Left lung (tissue), 4 donors: ENCODE measurements at regions not wholly inside any gene's neighbourhood (a gene's known extent, or its start where the extent isn't known, plus 50 kb on each side); places are given as distances from the start of the nearest gene placed in this dataset.

ENCODE experiments used
- ATAC-seq: fragments of 200-7000 bp; cut with Tn5 transposase; one replicate; pipeline ENCODE4 v1.9.1; 2020; ENCODE audit warnings: moderate library complexity
- DNase-seq, 4 donors: peaks; one replicate each; pipeline ENCODE4 v3.0.0-alpha.2; 2013 to 2020
- H3K27ac ChIP-seq, 2 donors: fragments of 200-600 bp; sonication (generic) in 1 of 2; one replicate each; pipeline versions ENCODE4 v1.5.0 to v1.8.0; 2020 to 2021
- H3K27me3 ChIP-seq, 2 donors: fragments of 200-600 bp; sonication (generic) in 1 of 2; one replicate each; pipeline versions ENCODE4 v1.5.0 to v1.8.0; 2020 to 2021
- H3K36me3 ChIP-seq, 2 donors: fragments of 200-600 bp; sonication (generic) in 1 of 2; one replicate each; pipeline versions ENCODE4 v1.5.0 to v1.8.0; 2020 to 2021
- H3K4me1 ChIP-seq, 2 donors: fragments of 200-600 bp; one replicate each; pipeline ENCODE4 v1.8.0; 2021
- H3K4me3 ChIP-seq, 2 donors: fragments of 200-600 bp; sonication (generic) in 1 of 2; one replicate each; pipeline versions ENCODE4 v1.5.0 to v1.8.0; 2020 to 2021; ENCODE audit warnings: mild to moderate bottlenecking in 1 of 2
- H3K9me3 ChIP-seq, 2 donors: fragments of 200-600 bp; sonication (generic) in 1 of 2; one replicate each; pipeline versions ENCODE4 v1.5.0 to v1.8.0; 2020 to 2021
- intact Hi-C, 2 donors: fragments of 100-400 bp; cut with DNase I; formaldehyde crosslinking; loops; one replicate each; pipeline versions ENCODE4 v1.11.2 to v1.14.2; 2022
- TF ChIP-seq, protein P1 (sequence below), 2 donors: fragments of 200-600 bp; sonication (generic) in 1 of 2; IDR thresholded peaks; one replicate each; pipeline versions ENCODE4 v1.5.0 to v1.8.0; 2021; ENCODE audit warnings: antibody characterized with exemption in 2 of 2
- donor health status: DM: no; HTN: yes; CAD: no.
- donor health status: DM: no; HTN: no; CAD: no.

- Histone ChIP-seq H3K27ac (no peak overlapping the region), H3K4me3 (no peak overlapping the region), H3K27me3 (no peaks in the 10 kb centered on the region), H3K9me3 (peaks cover 0 to 7% of the 10 kb centered on the region in 2 donors), H3K36me3 (no peaks in the 10 kb centered on the region), H3K4me1 (peaks cover 0 to 9% of the 10 kb centered on the region in 2 donors)
- TF ChIP-seq, protein P1, sequence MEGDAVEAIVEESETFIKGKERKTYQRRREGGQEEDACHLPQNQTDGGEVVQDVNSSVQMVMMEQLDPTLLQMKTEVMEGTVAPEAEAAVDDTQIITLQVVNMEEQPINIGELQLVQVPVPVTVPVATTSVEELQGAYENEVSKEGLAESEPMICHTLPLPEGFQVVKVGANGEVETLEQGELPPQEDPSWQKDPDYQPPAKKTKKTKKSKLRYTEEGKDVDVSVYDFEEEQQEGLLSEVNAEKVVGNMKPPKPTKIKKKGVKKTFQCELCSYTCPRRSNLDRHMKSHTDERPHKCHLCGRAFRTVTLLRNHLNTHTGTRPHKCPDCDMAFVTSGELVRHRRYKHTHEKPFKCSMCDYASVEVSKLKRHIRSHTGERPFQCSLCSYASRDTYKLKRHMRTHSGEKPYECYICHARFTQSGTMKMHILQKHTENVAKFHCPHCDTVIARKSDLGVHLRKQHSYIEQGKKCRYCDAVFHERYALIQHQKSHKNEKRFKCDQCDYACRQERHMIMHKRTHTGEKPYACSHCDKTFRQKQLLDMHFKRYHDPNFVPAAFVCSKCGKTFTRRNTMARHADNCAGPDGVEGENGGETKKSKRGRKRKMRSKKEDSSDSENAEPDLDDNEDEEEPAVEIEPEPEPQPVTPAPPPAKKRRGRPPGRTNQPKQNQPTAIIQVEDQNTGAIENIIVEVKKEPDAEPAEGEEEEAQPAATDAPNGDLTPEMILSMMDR (IDR thresholded peaks at IDR 0.05): no peak
- intact Hi-C loops: no loop called here
- DNase-seq: no peak
- ATAC-seq: no peak
Observed at GRCh38 chr7:114822131-114822530, 99.8 kb upstream of the MDFIC start.

DNA sequence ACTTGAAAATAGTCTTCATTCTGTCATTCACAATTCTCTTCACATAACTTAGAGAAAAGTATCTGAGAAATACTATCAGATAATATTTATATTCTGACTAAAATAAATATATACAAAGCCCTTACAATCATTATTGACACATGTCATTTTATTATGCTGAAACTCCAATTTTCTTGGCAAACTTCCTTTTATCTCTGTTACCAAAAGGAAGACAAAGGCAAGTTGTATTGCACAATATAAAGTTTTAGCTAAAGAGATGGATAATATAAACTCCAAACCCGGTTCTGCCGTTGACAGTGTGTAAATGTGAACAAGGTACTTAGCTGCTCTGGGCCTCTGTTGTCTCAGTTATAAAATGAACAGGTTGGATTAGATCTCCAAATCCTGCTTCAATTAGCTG lies 99.0 kb upstream of the MDFIC start:
- intact Hi-C loops: no loop called here
- H3K36me3 ChIP-seq: no peaks in the 10 kb centered on the region
- peaks cover 0 to 12% of the 10 kb centered on the region in 2 donors for H3K9me3 ChIP-seq
- ATAC-seq (no peak), DNase-seq (no peak)
- TF ChIP-seq, protein P1 (IDR thresholded peaks at IDR 0.05): no peak
- H3K27ac ChIP-seq: no peak overlapping the region
- H3K27me3 ChIP-seq: no peaks in the 10 kb centered on the region
- H3K4me1 ChIP-seq: peaks cover 0 to 9% of the 10 kb centered on the region in 2 donors
- H3K4me3 ChIP-seq: no peak overlapping the region

- Histone ChIP-seq H3K4me1 (peaks cover 0 to 9% of the 10 kb centered on the region in 2 donors), H3K27ac (no peak overlapping the region), H3K27me3 (no peaks in the 10 kb centered on the region), H3K36me3 (no peaks in the 10 kb centered on the region), H3K4me3 (no peak overlapping the region), H3K9me3 (peaks cover 0 to 12% of the 10 kb centered on the region in 2 donors)
- ATAC-seq (no peak), DNase-seq (no peak)
- TF ChIP-seq, protein P1 (IDR thresholded peaks at IDR 0.05): no peak
- intact Hi-C loops: no loop called here
Observed at GRCh38 chr7:114823290-114823689, 98.6 kb upstream of the MDFIC start.

DNA sequence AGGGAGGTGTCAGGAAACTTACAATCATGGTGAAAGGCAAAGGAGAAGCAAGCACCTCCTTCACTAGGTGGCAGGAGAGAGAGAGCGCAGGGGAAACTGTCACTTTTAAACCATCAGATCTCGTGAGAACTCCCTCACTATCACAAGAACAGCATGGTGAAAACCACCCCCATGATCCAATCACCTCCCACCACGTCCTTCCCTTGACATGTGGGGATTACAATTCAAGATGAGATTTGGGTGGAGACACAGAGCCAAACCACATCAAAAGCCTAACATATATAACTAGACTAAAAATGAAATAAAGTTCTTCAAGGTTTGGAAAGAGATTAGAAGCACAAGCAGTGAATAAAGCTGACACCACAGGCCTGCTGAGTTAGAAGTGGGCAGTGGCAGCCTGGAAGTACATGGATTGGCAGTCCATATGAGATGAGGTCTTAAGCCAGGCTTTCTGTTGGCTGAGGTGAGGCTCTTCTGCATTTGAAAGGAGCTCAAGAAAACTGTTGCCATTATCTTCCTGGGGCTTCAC lies 96.4 kb upstream of the MDFIC start:
- Histone ChIP-seq H3K4me1 (no peaks in the 10 kb centered on the region), H3K27ac (no peak overlapping the region), H3K4me3 (no peak overlapping the region), H3K27me3 (no peaks in the 10 kb centered on the region), H3K36me3 (no peaks in the 10 kb centered on the region), H3K9me3 (peaks cover 0 to 12% of the 10 kb centered on the region in 2 donors)
- ATAC-seq (no peak), DNase-seq (no peak)
- TF ChIP-seq, protein P1 (IDR thresholded peaks at IDR 0.05): no peak
- intact Hi-C loops: no loop called here

- Histone ChIP-seq H3K4me1 (no peaks in the 10 kb centered on the region), H3K27ac (no peak overlapping the region), H3K4me3 (no peak overlapping the region), H3K27me3 (no peaks in the 10 kb centered on the region), H3K9me3 (peaks cover 0 to 12% of the 10 kb centered on the region in 2 donors), H3K36me3 (no peaks in the 10 kb centered on the region)
- intact Hi-C loops: no loop called here
- DNase-seq (no peak), ATAC-seq (no peak)
- TF ChIP-seq, protein P1 (IDR thresholded peaks at IDR 0.05): no peak
Observed at GRCh38 chr7:114830952-114831351, 90.9 kb upstream of the MDFIC start.
